HCT116 (cell line): ENCODE measurements at regions not wholly inside any gene's neighbourhood (a gene's known extent, or its start where the extent isn't known, plus 50 kb on each side); places are given as distances from the start of the nearest gene placed in this dataset.

Source experiments
- ATAC-seq: fragments of 200-7000 bp; cut with Tn5 transposase; 2 replicates; pipeline ENCODE4 v1.9.1; 2020; ENCODE audit warnings: mild to moderate bottlenecking, moderate library complexity
- BruUV-seq: library from RNA; stranded (reverse); fragments of 400-500 nt; replicated peaks from 2 replicates; lab custom pipeline; 2021; lab: Mats Ljungman, UMichigan
- CTCF ChIA-PET: fragments of 300-600 bp; sonication (Branson Sonifier 250); formaldehyde crosslinking; loops from one replicate; lab custom pipeline; 2021; ENCODE audit warnings: antibody characterized with exemption; lab: Charles Lee
- POLR2A ChIA-PET: fragments of 300-600, 350-600 bp; sonication (Branson Sonifier 250); formaldehyde crosslinking; loops from one replicate; lab custom pipeline; 2021; ENCODE audit warnings: antibody characterized with exemption; lab: Charles Lee
- RAD21 ChIA-PET, 2 experiments: fragments of 300-600 bp; sonication (Branson Sonifier 250); formaldehyde crosslinking; loops; one replicate each; lab custom pipeline; 2023; ENCODE audit warnings: low total read pairs in 2 of 2; ENCODE audit not compliant: uncharacterized antibody in 2 of 2, unreplicated experiment in 2 of 2, low non-redundant PET in 1 of 2; lab: Charles Lee
- DNase-seq: peaks from one replicate; pipeline ENCODE4 v3.0.0-alpha.2; 2010; ENCODE audit warnings: low read depth, low spot score
- H2AFZ ChIP-seq: fragments of 200-600 bp; shearing (Covaris generic), sonication (generic); 2 replicates; pipeline ENCODE4 v1.6.1; 2017; ENCODE audit warnings: low read depth, mixed run types, mixed read lengths, antibody characterized with exemption, low read length; ENCODE audit not compliant: poor library complexity, severe bottlenecking
- H3K27ac ChIP-seq: 2 replicates; pipeline ENCODE4 v1.5.1; 2012; ENCODE audit warnings: low read depth, low read length
- H3K27me3 ChIP-seq: fragments of 200-600 bp; sonication (generic); 2 replicates; pipeline ENCODE4 v1.6.1; 2016; ENCODE audit warnings: mixed run types, low read length, mixed read lengths; ENCODE audit not compliant: insufficient read depth
- H3K36me3 ChIP-seq, 2 experiments: fragments of 200-500 bp in 1 of 2; fragments of 200-600 bp in 1 of 2; sonication (Bioruptor generic) in 1 of 2; sonication (generic) in 1 of 2; 2 replicates each; pipeline versions ENCODE4 v1.5.1 to v1.6.1; 2014 to 2016; ENCODE audit warnings: low read length in 2 of 2, inconsistent platforms in 1 of 2, mixed read lengths in 1 of 2, mixed run types in 1 of 2; ENCODE audit not compliant: insufficient read depth in 2 of 2, control insufficient read depth in 1 of 2
- H3K4me1 ChIP-seq, 2 experiments: fragments of 200-600 bp in 1 of 2; sonication (generic) in 1 of 2; 2 replicates each; pipeline versions ENCODE4 v1.5.1 to v1.6.1; 2012 to 2017; ENCODE audit warnings: low read length in 2 of 2, inconsistent platforms in 1 of 2, mild to moderate bottlenecking in 1 of 2, mixed read lengths in 1 of 2, mixed run types in 1 of 2, moderate library complexity in 1 of 2; ENCODE audit not compliant: insufficient read depth in 2 of 2, control insufficient read depth in 1 of 2
- H3K4me2 ChIP-seq: fragments of 200-600 bp; sonication (generic); 2 replicates; pipeline ENCODE4 v1.6.1; 2017; ENCODE audit warnings: mixed run types, low read length, mixed read lengths
- H3K4me3 ChIP-seq, 2 experiments: fragments of 200-600 bp in 1 of 2; sonication (generic) in 1 of 2; replicated peaks in 1 of 2; 2 replicates each; pipeline ENCODE4 v1.5.1; 2011 to 2016; ENCODE audit warnings: low read length in 2 of 2, control low read depth in 1 of 2, low read depth in 1 of 2, mild to moderate bottlenecking in 1 of 2, mixed read lengths in 1 of 2, mixed run types in 1 of 2
- H3K79me2 ChIP-seq: fragments of 200-600 bp; sonication (generic); 2 replicates; pipeline ENCODE4 v1.6.1; 2017; ENCODE audit warnings: mild to moderate bottlenecking, mixed run types, low read length, moderate library complexity, mixed read lengths; ENCODE audit not compliant: insufficient read depth
- H3K9ac ChIP-seq: fragments of 200-600 bp; sonication (generic); 2 replicates; pipeline ENCODE4 v1.6.1; 2016; ENCODE audit warnings: low read length, mixed read lengths
- H3K9me2 ChIP-seq: fragments of 200-600 bp; sonication (generic), shearing (Covaris generic); 2 replicates; pipeline ENCODE4 v1.6.1; 2017; ENCODE audit warnings: mixed run types, mild to moderate bottlenecking, moderate library complexity; ENCODE audit not compliant: insufficient read depth
- H3K9me3 ChIP-seq, 2 experiments: fragments of 200-500 bp in 1 of 2; fragments of 200-600 bp in 1 of 2; sonication (Bioruptor generic) in 1 of 2; sonication (generic) in 1 of 2; 2 replicates each; pipeline ENCODE4 v1.6.1; 2014 to 2017; ENCODE audit warnings: low read length in 2 of 2, mixed read lengths in 2 of 2, inconsistent platforms in 1 of 2, low read depth in 1 of 2, mild to moderate bottlenecking in 1 of 2, mixed run types in 1 of 2, moderate library complexity in 1 of 2; ENCODE audit not compliant: control insufficient read depth in 1 of 2, insufficient read depth in 1 of 2
- H4K20me1 ChIP-seq: fragments of 200-600 bp; sonication (generic), shearing (Covaris generic); 2 replicates; pipeline ENCODE4 v1.6.1; 2017; ENCODE audit warnings: mixed run types, mild to moderate bottlenecking, moderate library complexity; ENCODE audit not compliant: insufficient read depth
- ATF3 ChIP-seq: IDR thresholded peaks from 2 replicates; pipeline ENCODE4 v1.6.1; 2012
- CBX3 ChIP-seq: IDR thresholded peaks from 2 replicates; pipeline ENCODE4 v1.6.1; 2012; ENCODE audit warnings: low read depth
- CTCF ChIP-seq, 3 experiments: fragments of 200-600 bp in 1 of 3; sonication (generic) in 1 of 3; IDR thresholded peaks in 2 of 3; conservative IDR thresholded peaks in 1 of 3; 2 replicates each; pipeline ENCODE4 v1.5.1; 2012 to 2017; ENCODE audit warnings: low read depth in 2 of 3, low read length in 2 of 3, antibody characterized with exemption in 1 of 3, borderline replicate concordance in 1 of 3, control low read depth in 1 of 3, mild to moderate bottlenecking in 1 of 3, mixed read lengths in 1 of 3, mixed run types in 1 of 3, moderate library complexity in 1 of 3; ENCODE audit not compliant: insufficient read depth in 1 of 3
- EGR1 ChIP-seq: IDR thresholded peaks from 2 replicates; pipeline ENCODE4 v1.6.1; 2012; ENCODE audit warnings: low read depth
- EZH2 ChIP-seq: fragments of 200-600 bp; sonication (generic); IDR thresholded peaks from 2 replicates; pipeline ENCODE4 v1.6.1; 2017; ENCODE audit warnings: antibody characterized with exemption, mixed run types
- FOSL1 ChIP-seq: IDR thresholded peaks from 2 replicates; pipeline ENCODE4 v1.6.1; 2012; ENCODE audit warnings: low read depth
- POLR2AphosphoS5 ChIP-seq: IDR thresholded peaks from 2 replicates; pipeline ENCODE4 v1.6.1; 2011; ENCODE audit warnings: mild to moderate bottlenecking, low read depth, low read length, moderate library complexity
- RAD21 ChIP-seq: IDR thresholded peaks from 2 replicates; pipeline ENCODE4 v1.6.1; 2012; ENCODE audit warnings: low read depth, mild to moderate bottlenecking
- REST ChIP-seq: IDR thresholded peaks from 2 replicates; pipeline ENCODE4 v1.6.1; 2012; ENCODE audit warnings: low read depth
- SRF ChIP-seq: IDR thresholded peaks from 2 replicates; pipeline ENCODE4 v1.6.1; 2012; ENCODE audit warnings: low read depth
- TCF7L2 ChIP-seq: IDR thresholded peaks from 2 replicates; pipeline ENCODE4 v1.7.0; 2011; ENCODE audit warnings: borderline replicate concordance, inconsistent platforms; ENCODE audit not compliant: insufficient read depth, insufficient read length; ENCODE audit errors: extremely low read depth
- intact Hi-C: fragments of 100-400 bp; cut with micrococcal nuclease; formaldehyde crosslinking; loops from 2 replicates; pipeline ENCODE4 v1.10.0; 2022

GRCh38 chr5:87051502-87052113, 216.1 kb upstream of the RASA1 start:
- CTCF ChIA-PET, result no interaction called here
- TF ChIP-seq EGR1 (no peak), POLR2AphosphoS5 (no peak), FOSL1 (no peak), SRF (no peak), CBX3 (no peak), ATF3 (no peak)
- no peaks in the 10 kb centered on the region for H3K79me2 ChIP-seq

GRCh38 chr5:87053146-87053545, 214.5 kb upstream of the RASA1 start:
- no peak overlapping the region for H2AFZ ChIP-seq
- no peaks in the 10 kb centered on the region for H3K36me3 ChIP-seq
- no peak overlapping the region for H3K9ac ChIP-seq
- H3K4me2 ChIP-seq, result no peak overlapping the region
- CTCF ChIA-PET, result no interaction called here
- no TSS peak for BruUV-seq
- peaks cover 4% of the 10 kb centered on the region; the same call in 1 of the 2 replicates for H3K9me2 ChIP-seq
- no peaks in the 10 kb centered on the region for H3K4me1 ChIP-seq
- no peak overlapping the region for H3K27ac ChIP-seq
- no peaks in the 10 kb centered on the region for H3K79me2 ChIP-seq
- no peak for DNase-seq
- POLR2A ChIA-PET, result no interaction called here
- ATAC-seq, result no peak
- no peaks in the 10 kb centered on the region for H3K9me3 ChIP-seq
- no peaks in the 10 kb centered on the region for H3K27me3 ChIP-seq
- intact Hi-C loops, result no loop called here
- no peaks in the 10 kb centered on the region for H4K20me1 ChIP-seq
- TF ChIP-seq CTCF (IDR thresholded peaks at IDR 0.05 in 2 of 3, conservative IDR thresholded peaks at IDR 0.05 in 1 of 3; ENCODE audit: borderline replicate concordance in 1 of 3, insufficient read depth in 1 of 3, low read depth in 2 of 3, low read length in 2 of 3) (no peak), EZH2 (no peak), TCF7L2 (no peak), FOSL1 (no peak), POLR2AphosphoS5 (no peak), RAD21 (no peak), REST (no peak)
- no peak overlapping the region for H3K4me3 ChIP-seq
- RAD21 ChIA-PET, result no interaction called here

More at GRCh38 chr5:87051502-87052113, 216.1 kb upstream of the RASA1 start:
- BruUV-seq, result no TSS peak
- Histone ChIP-seq H3K9ac (no peak overlapping the region), H3K9me3 (no peaks in the 10 kb centered on the region), H3K4me3 (no peak overlapping the region), H3K9me2 (peaks cover 4% of the 10 kb centered on the region; the same call in 1 of the 2 replicates), H3K36me3 (no peaks in the 10 kb centered on the region), H3K27ac (no peak overlapping the region), H3K4me2 (no peak overlapping the region), H3K4me1 (no peaks in the 10 kb centered on the region), H3K27me3 (no peaks in the 10 kb centered on the region), H4K20me1 (no peaks in the 10 kb centered on the region), H2AFZ (no peak overlapping the region)
- RAD21 ChIA-PET, result no interaction called here
- DNase-seq (no peak), ATAC-seq (no peak)
- intact Hi-C loops, result no loop called here
- POLR2A ChIA-PET, result no interaction called here
